ENCODE measurements at regions not wholly inside any gene's neighbourhood (a gene's known extent, or its start where the extent isn't known, plus 50 kb on each side); places are given as distances from the start of the nearest gene placed in this dataset.

GRCh38 chr2:163802284-163802683, 66.5 kb upstream of the FIGN start:
- DNase-seq (ENCODE audit: low read depth in 1 of 2, low spot score in 1 of 2): no peak
- in situ Hi-C loops (cut with HindIII; ENCODE audit: low pct_unique_long_range_greater_than_20kb, low sequenced_read_pairs): no loop called here
- TF ChIP-seq JUND (IDR thresholded peaks at IDR 0.05; ENCODE audit: low read depth): no peak

- no peak for DNase-seq (ENCODE audit: low read depth in 1 of 2, low spot score in 1 of 2)
- in situ Hi-C loops (cut with HindIII; ENCODE audit: low pct_unique_long_range_greater_than_20kb, low sequenced_read_pairs): no loop called here
- TF ChIP-seq JUND (IDR thresholded peaks at IDR 0.05; ENCODE audit: low read depth): no peak
Measured at GRCh38 chr2:163801486-163801885, 65.7 kb upstream of the FIGN start.

GRCh38 chr2:163800951-163801381, 65.2 kb upstream of the FIGN start:
- in situ Hi-C loops (cut with HindIII; ENCODE audit: low pct_unique_long_range_greater_than_20kb, low sequenced_read_pairs): no loop called here
- no peak for DNase-seq (ENCODE audit: low read depth in 1 of 2, low spot score in 1 of 2)
- no peak for TF ChIP-seq JUND (IDR thresholded peaks at IDR 0.05; ENCODE audit: low read depth)

GRCh38 chr2:163799807-163800206, 64.0 kb upstream of the FIGN start:
- DNase-seq (ENCODE audit: low read depth in 1 of 2, low spot score in 1 of 2): no peak
- in situ Hi-C loops (cut with HindIII; ENCODE audit: low pct_unique_long_range_greater_than_20kb, low sequenced_read_pairs): no loop called here
- no peak for TF ChIP-seq JUND (IDR thresholded peaks at IDR 0.05; ENCODE audit: low read depth)

- TF ChIP-seq JUND (IDR thresholded peaks at IDR 0.05; ENCODE audit: low read depth): no peak
- peak in 1 of 2 experiments; percentile 40 for DNase-seq (ENCODE audit: low read depth in 1 of 2, low spot score in 1 of 2)
- in situ Hi-C loops (cut with HindIII; ENCODE audit: low pct_unique_long_range_greater_than_20kb, low sequenced_read_pairs): no loop called here
Measured at GRCh38 chr2:163794635-163795034, 58.8 kb upstream of the FIGN start.

All from T47D (cell line).